ENCODE measurements at regions not wholly inside any gene's neighbourhood (a gene's known extent, or its start where the extent isn't known, plus 50 kb on each side); places are given as distances from the start of the nearest gene placed in this dataset.

GRCh38 chr7:85711894-85712293 lies 525.0 kb upstream of the SEMA3D start:
- TF ChIP-seq CTCF (IDR thresholded peaks at IDR 0.05) = no peak
- Histone ChIP-seq H3K9me3 (no peaks in the 10 kb centered on the region), H3K36me3 (ENCODE audit: low read depth) (no peaks in the 10 kb centered on the region), H3K4me1 (ENCODE audit: low read depth) (no peaks in the 10 kb centered on the region), H3K4me3 (no peak overlapping the region)
- intact Hi-C loops (cut with DNase I, micrococcal nuclease) = no loop called here
- no peak for DNase-seq
- no peak for ATAC-seq

DNA sequence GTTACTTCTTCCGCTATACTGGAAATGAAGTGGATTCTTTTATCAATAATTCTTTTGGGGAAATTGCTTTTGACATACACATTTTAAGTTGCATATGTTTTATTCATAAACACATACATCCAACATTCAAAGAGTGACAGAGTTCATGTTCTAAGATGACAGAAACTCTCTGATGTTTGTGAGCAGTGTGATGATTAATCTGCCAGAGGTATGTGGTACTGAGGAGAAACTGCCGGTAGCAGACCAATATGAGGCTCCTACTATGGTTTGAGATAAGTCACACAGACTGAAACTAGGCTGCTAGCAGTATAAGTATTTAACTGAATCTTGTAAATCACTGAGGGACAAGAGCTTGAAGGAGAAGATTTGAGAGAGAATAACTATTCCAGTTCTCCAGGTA lies 524.1 kb upstream of the SEMA3D start:
- Histone ChIP-seq H3K4me1 (ENCODE audit: low read depth) (no peaks in the 10 kb centered on the region), H3K9me3 (no peaks in the 10 kb centered on the region), H3K36me3 (ENCODE audit: low read depth) (no peaks in the 10 kb centered on the region), H3K4me3 (no peak overlapping the region)
- TF ChIP-seq CTCF (IDR thresholded peaks at IDR 0.05) = no peak
- DNase-seq (no peak), ATAC-seq (no peak)
- intact Hi-C loops (cut with DNase I, micrococcal nuclease) = no loop called here

DNA sequence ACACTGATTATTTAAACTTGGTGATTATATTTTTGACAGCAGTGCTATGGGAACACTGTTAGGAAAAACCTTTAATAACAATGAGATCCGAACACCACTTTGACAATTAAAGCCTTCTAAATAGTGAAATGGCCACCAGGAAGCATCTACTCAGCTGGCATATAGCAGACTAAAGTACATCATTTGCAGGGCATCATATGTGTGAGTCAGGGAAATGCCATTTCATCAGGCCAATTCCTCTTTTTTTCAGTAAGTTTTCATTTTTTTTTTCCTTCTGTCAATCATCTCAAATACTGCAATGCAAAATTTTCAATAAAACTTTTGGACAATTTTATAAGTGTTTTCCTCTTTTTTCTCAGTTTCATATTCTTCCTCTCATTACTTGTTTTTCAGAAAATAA lies 521.4 kb upstream of the SEMA3D start:
- ATAC-seq (no peak), DNase-seq (no peak)
- TF ChIP-seq CTCF (IDR thresholded peaks at IDR 0.05) = no peak
- H3K36me3 ChIP-seq (ENCODE audit: low read depth) = no peaks in the 10 kb centered on the region
- H3K4me3 ChIP-seq = no peak overlapping the region
- H3K4me1 ChIP-seq (ENCODE audit: low read depth) = no peaks in the 10 kb centered on the region
- intact Hi-C loops (cut with DNase I, micrococcal nuclease) = no loop called here
- no peaks in the 10 kb centered on the region for H3K9me3 ChIP-seq

DNA sequence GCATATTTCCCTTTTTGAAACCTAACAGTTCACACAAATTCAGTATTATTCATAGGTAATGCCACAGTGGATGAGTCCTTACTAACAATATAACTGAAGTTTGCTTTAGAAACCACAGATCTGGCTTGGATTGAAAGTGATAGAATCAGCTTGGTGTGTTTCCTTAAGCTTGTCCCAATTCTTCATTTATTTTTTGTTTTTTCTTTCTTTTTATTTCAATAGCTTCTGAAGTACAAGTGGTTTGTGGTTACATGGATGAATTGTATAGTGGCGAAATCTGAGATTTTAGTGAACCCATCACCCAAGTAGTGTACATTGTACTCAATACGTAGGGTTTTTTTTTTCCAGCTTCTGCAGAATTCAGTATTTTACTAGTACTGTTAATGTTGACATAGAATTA lies 518.2 kb upstream of the SEMA3D start:
- ATAC-seq = no peak
- no peak for TF ChIP-seq CTCF (IDR thresholded peaks at IDR 0.05)
- H3K4me3 ChIP-seq = no peak overlapping the region
- H3K36me3 ChIP-seq (ENCODE audit: low read depth) = no peaks in the 10 kb centered on the region
- no peak for DNase-seq
- intact Hi-C loops (cut with DNase I, micrococcal nuclease) = no loop called here
- no peaks in the 10 kb centered on the region for H3K9me3 ChIP-seq
- no peaks in the 10 kb centered on the region for H3K4me1 ChIP-seq (ENCODE audit: low read depth)

GRCh38 chr7:85703251-85704010 lies 516.6 kb upstream of the SEMA3D start:
- no peaks in the 10 kb centered on the region for H3K9me3 ChIP-seq
- no peaks in the 10 kb centered on the region for H3K4me1 ChIP-seq (ENCODE audit: low read depth)
- no peaks in the 10 kb centered on the region for H3K36me3 ChIP-seq (ENCODE audit: low read depth)
- intact Hi-C loops (cut with DNase I, micrococcal nuclease) = no loop called here
- DNase-seq = no peak
- TF ChIP-seq CTCF (IDR thresholded peaks at IDR 0.05) = no peak
- ATAC-seq = no peak
- no peak overlapping the region for H3K4me3 ChIP-seq

GRCh38 chr7:85702348-85702747 lies 515.5 kb upstream of the SEMA3D start:
- ATAC-seq (no peak), DNase-seq (no peak)
- Histone ChIP-seq H3K9me3 (no peaks in the 10 kb centered on the region), H3K36me3 (ENCODE audit: low read depth) (no peaks in the 10 kb centered on the region), H3K4me1 (ENCODE audit: low read depth) (no peaks in the 10 kb centered on the region), H3K4me3 (no peak overlapping the region)
- intact Hi-C loops (cut with DNase I, micrococcal nuclease) = no loop called here
- TF ChIP-seq CTCF (IDR thresholded peaks at IDR 0.05) = no peak
